Bronchial epithelial cell (primary cell): ENCODE measurements at regions not wholly inside any gene's neighbourhood (a gene's known extent, or its start where the extent isn't known, plus 50 kb on each side); places are given as distances from the start of the nearest gene placed in this dataset.

ENCODE experiments used
- DNase-seq: peaks from one replicate; pipeline ENCODE4 v3.0.0-alpha.2; 2010; ENCODE audit warnings: low read depth
- FAIRE-seq: peaks from 2 replicates; lab custom pipeline; 2011; peaks lifted over from hg19 to GRCh38; lab: Jason Lieb, UNC
- H3K27me3 ChIP-seq: 2 replicates; pipeline ENCODE4 v1.5.1; 2011; ENCODE audit warnings: low read length; ENCODE audit not compliant: control insufficient read depth, insufficient read depth
- H3K36me3 ChIP-seq: 2 replicates; pipeline ENCODE4 v1.5.1; 2011; ENCODE audit warnings: low read length; ENCODE audit not compliant: control insufficient read depth, insufficient read depth
- H3K4me3 ChIP-seq: 2 replicates; pipeline ENCODE4 v1.5.1; 2011; ENCODE audit warnings: mild to moderate bottlenecking, low read depth, low read length, control low read depth
- CTCF ChIP-seq: IDR thresholded peaks from 2 replicates; pipeline ENCODE4 v1.5.1; 2011; ENCODE audit warnings: mild to moderate bottlenecking, moderate library complexity, low read length, control low read depth, inconsistent platforms; ENCODE audit not compliant: insufficient read depth, severe bottlenecking

DNA sequence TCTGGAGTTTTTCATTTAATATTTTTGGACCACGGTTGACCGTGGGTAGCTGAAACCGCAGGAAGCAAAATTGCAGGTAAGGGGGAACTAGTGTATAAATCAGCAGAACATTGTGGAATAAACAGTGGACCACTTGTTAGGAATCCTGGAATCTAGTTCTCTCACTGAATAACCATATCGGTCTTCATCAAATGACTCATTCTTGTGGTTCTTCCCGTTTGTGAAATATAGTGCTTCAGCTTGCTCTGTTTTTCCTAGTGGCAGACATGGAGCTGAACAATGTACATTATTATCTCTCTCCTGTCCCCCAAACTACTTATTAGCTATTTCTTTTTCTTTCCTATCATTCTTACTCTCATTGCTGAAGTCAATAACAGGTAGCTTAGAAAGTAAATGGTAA is 61.9 kb downstream of the HSPA13 start:
- FAIRE-seq (no peak), DNase-seq (peak; percentile 17)
- TF ChIP-seq CTCF = no peak
- H3K36me3 ChIP-seq = no peaks in the 10 kb centered on the region
- no peak overlapping the region for H3K4me3 ChIP-seq
- H3K27me3 ChIP-seq = no peaks in the 10 kb centered on the region

DNA sequence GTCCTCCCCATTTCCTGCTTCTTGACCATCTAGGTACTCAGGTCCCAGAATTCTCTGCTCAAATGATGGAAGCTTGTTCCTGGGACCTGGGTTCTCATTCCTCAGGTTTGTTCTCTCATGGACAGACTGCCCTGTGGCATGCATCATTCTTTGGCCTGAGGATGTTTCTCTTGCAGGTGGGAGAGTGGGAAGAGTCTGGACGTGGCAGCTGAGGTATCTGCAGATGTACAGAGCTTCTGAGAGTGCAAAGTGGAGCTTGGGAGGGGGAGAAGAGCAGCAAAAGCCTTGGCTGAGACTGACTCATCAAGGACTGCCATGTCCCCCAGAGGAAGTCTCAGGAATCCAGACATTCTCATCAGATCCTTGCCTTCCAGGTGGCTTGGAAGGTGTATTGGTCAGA is 63.1 kb downstream of the HSPA13 start:
- TF ChIP-seq CTCF = no peak
- DNase-seq (no peak), FAIRE-seq (no peak)
- H3K27me3 ChIP-seq = peaks cover 2% of the 10 kb centered on the region
- no peak overlapping the region for H3K4me3 ChIP-seq
- no peaks in the 10 kb centered on the region for H3K36me3 ChIP-seq

- H3K27me3 ChIP-seq = peaks cover 2% of the 10 kb centered on the region
- H3K4me3 ChIP-seq = no peak overlapping the region
- H3K36me3 ChIP-seq = no peaks in the 10 kb centered on the region
- no peak for DNase-seq
- no peak for TF ChIP-seq CTCF
- FAIRE-seq = no peak
Measured at GRCh38 chr21:14318578-14318977, 64.4 kb downstream of the HSPA13 start.

DNA sequence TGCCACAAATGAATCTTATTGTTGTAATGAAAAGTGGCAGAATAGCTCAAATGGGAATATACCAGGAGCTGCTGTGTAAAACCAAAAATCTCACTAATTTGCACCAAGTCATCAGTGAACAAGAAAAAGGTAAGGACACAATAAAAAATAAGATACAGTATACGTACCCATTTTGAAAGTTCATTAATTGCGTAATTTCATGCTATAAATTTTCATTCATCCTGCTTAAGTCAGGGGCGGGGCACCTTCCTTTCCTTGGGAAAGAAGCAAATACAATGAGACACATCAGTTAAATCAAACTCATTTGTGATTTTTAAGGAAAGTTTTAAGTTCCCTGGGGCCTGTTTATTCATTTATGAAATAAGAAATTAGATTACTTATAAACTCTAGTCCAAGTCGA is 65.4 kb downstream of the HSPA13 start:
- H3K27me3 ChIP-seq = peaks cover 2% of the 10 kb centered on the region
- H3K36me3 ChIP-seq = no peaks in the 10 kb centered on the region
- FAIRE-seq = no peak
- no peak for DNase-seq
- no peak for TF ChIP-seq CTCF
- no peak overlapping the region for H3K4me3 ChIP-seq

GRCh38 chr21:14313300-14313699 is 69.6 kb downstream of the HSPA13 start:
- no peak for TF ChIP-seq CTCF
- DNase-seq (no peak), FAIRE-seq (no peak)
- H3K4me3 ChIP-seq = no peak overlapping the region
- peaks cover 2% of the 10 kb centered on the region for H3K27me3 ChIP-seq
- H3K36me3 ChIP-seq = no peaks in the 10 kb centered on the region

- no peak for TF ChIP-seq CTCF
- Histone ChIP-seq H3K4me3 (no peak overlapping the region), H3K27me3 (peaks cover 2% of the 10 kb centered on the region), H3K36me3 (no peaks in the 10 kb centered on the region)
- DNase-seq (no peak), FAIRE-seq (no peak)
Measured at GRCh38 chr21:14312871-14313270, 70.1 kb downstream of the HSPA13 start.
